ENCODE measurements at regions not wholly inside any gene's neighbourhood (a gene's known extent, or its start where the extent isn't known, plus 50 kb on each side); places are given as distances from the start of the nearest gene placed in this dataset.

DNA sequence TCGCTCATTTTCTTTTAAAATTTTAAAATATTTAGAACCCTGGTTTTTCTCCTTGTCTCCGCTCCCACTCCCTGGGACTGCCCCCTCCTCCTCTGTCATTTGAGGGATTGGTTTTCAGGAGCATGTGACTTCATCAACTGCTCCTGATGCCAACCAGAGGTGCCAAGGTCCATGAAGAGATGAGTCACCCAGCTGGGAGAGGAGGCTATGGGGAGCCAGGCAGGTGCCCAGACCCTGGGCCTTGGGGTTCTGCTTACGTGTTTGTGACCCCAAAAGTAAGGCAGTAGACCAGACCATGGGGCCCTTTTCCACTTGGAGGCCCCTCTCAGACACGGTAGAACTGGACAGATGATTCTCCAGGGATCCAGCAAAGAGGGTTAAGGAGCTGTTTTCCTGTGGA is 167.0 kb downstream of the FGF18 start:
- TF ChIP-seq, protein P1, sequence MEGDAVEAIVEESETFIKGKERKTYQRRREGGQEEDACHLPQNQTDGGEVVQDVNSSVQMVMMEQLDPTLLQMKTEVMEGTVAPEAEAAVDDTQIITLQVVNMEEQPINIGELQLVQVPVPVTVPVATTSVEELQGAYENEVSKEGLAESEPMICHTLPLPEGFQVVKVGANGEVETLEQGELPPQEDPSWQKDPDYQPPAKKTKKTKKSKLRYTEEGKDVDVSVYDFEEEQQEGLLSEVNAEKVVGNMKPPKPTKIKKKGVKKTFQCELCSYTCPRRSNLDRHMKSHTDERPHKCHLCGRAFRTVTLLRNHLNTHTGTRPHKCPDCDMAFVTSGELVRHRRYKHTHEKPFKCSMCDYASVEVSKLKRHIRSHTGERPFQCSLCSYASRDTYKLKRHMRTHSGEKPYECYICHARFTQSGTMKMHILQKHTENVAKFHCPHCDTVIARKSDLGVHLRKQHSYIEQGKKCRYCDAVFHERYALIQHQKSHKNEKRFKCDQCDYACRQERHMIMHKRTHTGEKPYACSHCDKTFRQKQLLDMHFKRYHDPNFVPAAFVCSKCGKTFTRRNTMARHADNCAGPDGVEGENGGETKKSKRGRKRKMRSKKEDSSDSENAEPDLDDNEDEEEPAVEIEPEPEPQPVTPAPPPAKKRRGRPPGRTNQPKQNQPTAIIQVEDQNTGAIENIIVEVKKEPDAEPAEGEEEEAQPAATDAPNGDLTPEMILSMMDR (IDR thresholded peaks at IDR 0.05; ENCODE audit: insufficient read depth, low read depth, low read length), result no peak
- no peak for DNase-seq (ENCODE audit: low read depth)
- H3K4me3 ChIP-seq (ENCODE audit: low read depth, low read length), result no peak overlapping the region

GRCh38 chr5:171588046-171588445 is 168.6 kb downstream of the FGF18 start:
- no peak overlapping the region for H3K4me3 ChIP-seq (ENCODE audit: low read depth, low read length)
- TF ChIP-seq, protein P1 (IDR thresholded peaks at IDR 0.05; ENCODE audit: insufficient read depth, low read depth, low read length), result no peak
- no peak for DNase-seq (ENCODE audit: low read depth)

GRCh38 chr5:171588790-171589189 is 169.3 kb downstream of the FGF18 start:
- H3K4me3 ChIP-seq (ENCODE audit: low read depth, low read length), result no peak overlapping the region
- no peak for DNase-seq (ENCODE audit: low read depth)
- TF ChIP-seq, protein P1 (IDR thresholded peaks at IDR 0.05; ENCODE audit: insufficient read depth, low read depth, low read length), result no peak

- TF ChIP-seq, protein P1 (IDR thresholded peaks at IDR 0.05; ENCODE audit: insufficient read depth, low read depth, low read length), result no peak
- DNase-seq (ENCODE audit: low read depth), result no peak
Measured at GRCh38 chr5:171589461-171589860, 170.0 kb downstream of the FGF18 start.

GRCh38 chr5:171592076-171592475 is 172.6 kb downstream of the FGF18 start:
- H3K4me3 ChIP-seq (ENCODE audit: low read depth, low read length), result no peak overlapping the region
- DNase-seq (ENCODE audit: low read depth), result no peak
- TF ChIP-seq, protein P1 (IDR thresholded peaks at IDR 0.05; ENCODE audit: insufficient read depth, low read depth, low read length), result no peak

More at GRCh38 chr5:171589461-171589860, 170.0 kb downstream of the FGF18 start:
- H3K4me3 ChIP-seq (ENCODE audit: low read depth, low read length), result no peak overlapping the region

GRCh38 chr5:171592736-171593135 is 173.3 kb downstream of the FGF18 start:
- no peak for DNase-seq (ENCODE audit: low read depth)
- TF ChIP-seq, protein P1 (IDR thresholded peaks at IDR 0.05; ENCODE audit: insufficient read depth, low read depth, low read length), result no peak

DNA sequence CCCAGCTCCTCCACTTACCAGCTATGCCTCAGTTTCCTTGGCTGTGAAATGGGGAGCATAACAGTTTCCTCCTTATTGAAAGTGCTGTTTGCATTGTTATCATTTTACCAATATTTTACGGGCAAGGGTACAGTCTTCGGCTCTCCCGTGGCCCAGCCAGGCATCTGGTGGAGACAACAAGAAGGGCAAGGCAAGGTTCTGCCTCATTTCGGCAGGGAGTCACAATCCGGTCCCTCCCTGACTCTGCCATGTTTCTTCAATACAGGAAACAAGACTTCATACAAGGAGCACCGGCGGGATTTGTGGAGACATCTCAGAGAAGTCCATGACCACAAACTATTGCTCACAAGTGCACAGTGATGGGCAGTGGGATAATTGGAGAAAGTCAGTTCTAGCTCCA is 174.0 kb downstream of the FGF18 start:
- TF ChIP-seq, protein P1 (IDR thresholded peaks at IDR 0.05; ENCODE audit: insufficient read depth, low read depth, low read length), result no peak
- DNase-seq (ENCODE audit: low read depth), result no peak
- H3K4me3 ChIP-seq (ENCODE audit: low read depth, low read length), result no peak overlapping the region

More at GRCh38 chr5:171592736-171593135, 173.3 kb downstream of the FGF18 start:
- H3K4me3 ChIP-seq (ENCODE audit: low read depth, low read length), result no peak overlapping the region
